GM03348 (cell line): ENCODE measurements at regions not wholly inside any gene's neighbourhood (a gene's known extent, or its start where the extent isn't known, plus 50 kb on each side); places are given as distances from the start of the nearest gene placed in this dataset.

ENCODE experiments used
- DNase-seq: peaks from one replicate; pipeline ENCODE4 v3.0.0; 2012; ENCODE audit warnings: low spot score

DNA sequence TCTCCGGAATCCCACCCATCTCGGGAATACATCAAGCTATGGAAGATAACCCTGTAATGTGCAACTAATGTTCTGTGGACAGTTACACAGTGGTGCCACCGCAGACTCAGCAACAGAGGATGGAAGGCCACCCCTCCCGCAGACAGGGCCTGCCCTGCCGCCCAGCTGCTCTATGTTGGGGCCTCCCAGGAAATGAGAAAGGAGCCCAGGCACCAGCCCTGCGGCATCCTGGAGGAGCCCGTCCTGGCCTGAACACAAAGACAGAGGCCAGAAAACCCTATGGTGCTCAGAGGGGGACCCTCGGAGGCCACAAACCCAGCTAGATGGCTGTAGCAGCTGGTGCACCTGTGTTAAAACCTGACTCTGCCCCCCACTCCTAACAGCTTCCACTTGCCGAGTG, 216.1 kb upstream of the RPL38 start:
- DNase-seq: no peak

DNA sequence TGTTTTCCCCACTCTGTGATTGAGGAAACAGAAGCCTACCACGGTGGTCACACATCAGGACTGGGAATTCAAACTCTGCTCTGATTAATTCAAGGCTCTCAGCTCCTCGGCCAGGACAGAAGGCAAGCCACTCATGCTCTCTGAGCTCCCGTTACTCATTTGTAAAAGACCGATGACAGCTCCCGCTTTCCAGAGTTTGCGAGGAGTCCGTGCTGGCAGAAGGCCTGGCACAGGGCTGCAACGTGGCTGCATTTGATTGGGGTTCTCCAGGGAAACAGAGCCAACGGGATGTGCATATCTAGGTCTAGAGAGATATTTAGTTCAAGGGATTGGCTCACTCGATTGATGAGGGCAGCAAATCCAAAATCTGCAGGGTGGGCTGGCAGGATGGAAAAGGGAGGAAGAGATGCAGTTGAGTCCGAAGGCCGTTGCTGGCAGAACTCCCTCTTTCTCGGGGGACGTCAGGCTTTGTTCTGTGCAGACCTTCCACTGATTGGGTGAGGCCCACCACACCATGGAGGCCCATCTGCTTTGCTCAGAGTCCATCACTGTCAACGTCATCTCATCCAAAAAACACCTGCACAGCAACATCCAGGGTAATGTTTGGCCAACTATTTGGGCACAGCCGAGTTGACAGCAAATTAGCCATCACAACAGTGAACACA, 215.5 kb upstream of the RPL38 start:
- DNase-seq: no peak

- DNase-seq: no peak
These were observed 213.8 kb upstream of the RPL38 start for GRCh38 chr17:73989671-73990070.

GRCh38 chr17:73990290-73990689, 213.2 kb upstream of the RPL38 start:
- no peak for DNase-seq

GRCh38 chr17:73991260-73991659, 212.2 kb upstream of the RPL38 start:
- DNase-seq: no peak

GRCh38 chr17:73994946-73995345, 208.5 kb upstream of the RPL38 start:
- no peak for DNase-seq

DNA sequence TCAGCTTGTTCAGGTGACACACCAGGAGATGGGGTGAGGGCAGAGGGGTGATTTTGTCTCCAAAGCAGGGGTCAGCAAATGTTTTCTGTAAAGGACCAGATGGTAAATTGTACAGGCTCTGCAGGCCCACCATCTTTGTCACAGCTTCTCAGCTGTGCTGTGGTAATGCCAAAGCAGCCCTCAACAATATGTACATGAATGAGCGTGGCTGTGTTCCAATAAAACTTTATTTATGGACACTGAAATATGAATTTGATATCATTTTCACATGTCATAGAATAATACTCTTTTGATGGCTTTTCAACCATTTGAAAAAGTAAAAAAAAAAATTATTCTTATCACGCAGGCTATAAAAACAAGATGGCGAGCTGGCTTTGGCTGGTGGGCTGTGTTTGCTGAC, 206.4 kb upstream of the RPL38 start:
- no peak for DNase-seq

DNA sequence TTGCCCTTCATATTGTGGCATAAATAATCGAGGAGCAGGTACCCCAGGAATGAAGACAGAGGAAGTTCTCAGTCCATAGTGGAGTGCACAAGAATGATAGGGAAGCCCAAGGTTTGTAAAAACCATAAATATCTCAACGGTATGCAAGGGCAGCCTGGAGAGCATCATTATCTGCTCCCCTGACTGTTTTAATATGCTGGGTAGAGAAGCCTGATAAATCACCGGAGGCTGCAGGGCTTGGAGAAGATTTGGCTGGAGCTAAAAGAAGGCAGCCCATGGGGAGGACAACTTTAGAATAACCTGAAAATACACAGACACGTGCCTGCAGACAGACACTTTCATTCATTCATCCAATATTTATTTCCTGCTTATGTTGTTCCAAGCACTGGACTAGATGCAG, 205.2 kb upstream of the RPL38 start:
- no peak for DNase-seq

DNA sequence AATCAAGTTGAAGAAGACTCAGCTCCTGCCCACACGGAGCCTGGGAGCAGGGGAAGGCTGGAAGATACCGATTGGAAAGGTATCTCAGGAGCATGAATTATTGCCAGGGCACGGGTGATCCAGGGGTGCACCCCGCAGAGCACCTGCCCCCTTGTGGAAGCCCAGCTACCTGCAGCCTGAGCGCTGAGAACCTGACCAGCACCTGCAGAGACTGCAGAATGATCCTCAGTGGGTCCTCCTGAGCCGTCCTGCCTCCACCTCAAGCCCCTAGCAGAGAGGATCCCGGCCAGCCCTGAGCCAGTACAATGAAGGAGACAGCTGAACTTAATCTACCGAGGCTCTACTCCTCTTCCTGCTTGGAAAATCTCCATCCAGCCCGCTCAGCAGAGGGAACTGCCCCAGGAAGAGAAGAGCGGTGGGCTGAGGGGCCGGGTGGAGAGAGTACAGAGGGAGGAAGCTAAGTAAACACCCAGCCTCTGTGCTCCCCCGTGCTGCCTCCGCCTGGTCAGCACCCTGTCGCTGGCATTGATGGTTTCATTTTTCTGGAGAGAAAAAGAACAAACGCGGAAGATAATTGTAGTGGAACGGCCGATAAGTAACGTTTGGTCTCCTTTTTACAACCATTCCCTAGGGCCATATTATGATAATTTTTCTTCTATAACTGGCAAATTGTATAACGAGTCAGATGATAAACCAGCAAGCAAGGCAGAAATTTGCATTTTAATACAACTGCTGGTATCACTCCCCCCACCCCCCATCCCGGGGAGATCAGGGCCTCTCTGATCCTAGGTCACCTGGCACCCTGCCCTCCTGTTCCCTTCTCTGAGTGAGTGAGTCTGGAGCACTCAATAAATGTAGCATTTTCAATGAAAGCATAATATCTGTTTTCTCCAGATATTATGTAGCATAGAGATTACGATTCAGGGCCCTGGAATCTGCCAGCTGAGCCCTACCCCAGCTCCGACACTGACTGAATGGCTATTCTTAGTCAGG, 204.5 kb upstream of the RPL38 start:
- DNase-seq: peak; percentile 58

DNA sequence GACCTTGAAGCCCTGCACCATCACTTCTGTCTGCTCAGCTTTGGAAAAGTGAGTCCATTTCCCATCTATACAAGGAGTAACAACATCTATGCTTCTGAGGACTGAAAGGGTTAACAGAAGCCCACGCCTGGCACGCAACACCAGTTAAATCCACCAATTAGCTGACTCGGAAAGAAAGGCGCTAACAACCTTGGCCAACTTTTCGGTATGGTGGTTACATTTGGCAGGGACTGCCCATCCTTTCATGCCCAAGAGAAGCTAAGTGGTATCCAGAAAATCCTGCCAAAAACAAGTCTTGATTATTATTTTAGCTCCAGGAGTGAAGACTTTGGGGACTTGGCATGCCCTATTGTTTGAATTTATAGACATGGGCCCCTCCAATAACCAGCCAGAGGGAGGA, 202.3 kb upstream of the RPL38 start:
- no peak for DNase-seq

GRCh38 chr17:74002241-74002640, 201.2 kb upstream of the RPL38 start:
- DNase-seq: no peak

DNA sequence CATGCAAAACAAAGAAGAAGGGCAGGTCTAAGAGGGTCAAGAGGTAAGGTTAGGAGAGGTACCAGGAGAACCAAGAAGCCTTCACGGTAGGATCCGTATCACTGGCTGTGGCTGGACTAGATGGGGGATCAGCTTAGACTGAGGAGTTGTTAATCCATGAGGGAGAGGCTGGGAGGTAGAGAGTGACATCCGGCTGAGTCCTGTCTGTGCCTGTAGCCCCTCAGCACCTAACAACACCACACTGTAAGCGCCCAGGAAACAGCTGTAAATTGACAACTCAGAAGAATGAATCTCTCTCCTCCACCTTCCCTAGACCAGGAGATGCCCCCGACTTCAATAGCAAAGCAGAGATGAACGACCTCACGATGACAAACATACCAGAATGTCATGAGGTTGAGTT, 199.4 kb upstream of the RPL38 start:
- DNase-seq: no peak

DNA sequence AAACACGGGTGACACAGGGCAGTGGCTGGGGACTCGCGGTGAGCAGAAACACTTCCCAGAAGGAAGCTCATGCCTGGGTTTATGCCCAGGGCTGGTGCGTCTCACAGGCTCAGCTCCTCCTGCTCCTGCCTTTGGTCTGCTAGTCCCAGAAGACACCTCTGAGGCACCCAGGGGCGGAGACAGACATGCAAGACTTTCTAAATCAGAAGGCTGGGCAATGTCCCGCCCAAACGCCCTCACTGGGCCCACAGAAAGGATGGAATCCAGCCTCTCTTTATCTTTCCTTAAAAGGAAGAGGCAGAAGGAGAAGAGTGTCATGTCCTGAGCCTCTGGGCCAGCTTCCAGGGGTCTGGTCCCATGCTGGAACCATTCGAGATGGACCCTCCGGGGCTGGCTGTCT, 197.7 kb upstream of the RPL38 start:
- no peak for DNase-seq

DNA sequence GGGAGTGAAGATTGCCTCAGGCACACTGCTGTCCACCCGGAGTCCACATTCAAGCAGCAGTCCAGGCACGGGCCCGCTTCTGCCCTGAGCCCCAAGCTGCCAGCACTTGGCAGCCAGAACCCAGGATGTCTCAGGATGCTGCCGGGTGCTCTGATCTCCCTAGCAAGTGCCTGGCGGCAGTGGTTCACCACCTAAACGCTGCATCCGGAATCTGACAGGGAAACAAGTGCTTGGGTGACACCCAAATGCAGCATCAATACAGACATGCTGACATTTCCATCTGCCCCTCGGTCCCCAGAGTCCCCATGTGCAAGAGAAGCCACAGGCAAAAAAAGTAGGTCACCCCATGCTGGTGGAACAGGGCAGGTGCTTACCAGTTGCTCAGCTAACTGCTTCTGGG, 197.1 kb upstream of the RPL38 start:
- DNase-seq: no peak

DNA sequence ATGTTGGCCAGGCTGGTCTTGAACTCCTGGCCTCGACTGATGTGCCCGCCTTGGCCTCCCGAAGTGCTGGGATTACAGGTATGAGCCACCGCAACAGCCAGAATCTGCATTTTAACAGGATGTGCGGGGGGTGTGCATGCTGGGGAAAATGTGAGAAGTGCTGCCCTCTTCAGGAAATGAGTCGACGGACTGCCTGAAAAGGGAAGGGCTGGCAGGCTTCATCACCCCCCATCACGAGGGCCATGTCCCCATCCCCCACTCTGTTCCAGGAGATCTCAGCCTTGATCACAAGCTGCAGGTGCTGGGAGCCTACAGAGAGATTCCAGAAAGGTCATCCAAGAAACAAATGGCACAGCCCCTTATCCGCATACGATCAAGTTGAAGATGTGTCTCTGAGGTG, 195.3 kb upstream of the RPL38 start:
- no peak for DNase-seq

- no peak for DNase-seq
These were observed 194.3 kb upstream of the RPL38 start for GRCh38 chr17:74009056-74009625.

- no peak for DNase-seq
These were observed 192.6 kb upstream of the RPL38 start for GRCh38 chr17:74010903-74011302.

GRCh38 chr17:74011966-74012365, 191.5 kb upstream of the RPL38 start:
- DNase-seq: no peak

DNA sequence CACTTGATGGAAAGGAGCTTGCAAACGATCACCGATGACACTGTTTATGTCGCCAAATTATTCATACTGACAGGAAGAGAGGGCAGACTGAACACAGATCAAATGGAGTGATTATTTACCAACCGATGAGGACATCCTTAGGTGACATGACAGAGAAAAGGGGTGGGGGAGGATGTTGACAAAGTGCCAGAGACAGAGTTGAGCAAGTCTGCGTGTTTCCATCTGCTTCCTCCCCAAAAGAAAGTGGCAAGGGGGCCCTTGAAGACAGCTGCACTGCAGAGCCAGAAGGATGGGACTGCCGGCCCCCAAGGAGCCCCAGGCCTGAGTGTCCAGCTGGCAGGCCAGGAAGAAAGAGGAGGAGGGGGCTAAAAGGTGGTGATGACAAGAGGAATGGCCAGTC, 191.0 kb upstream of the RPL38 start:
- no peak for DNase-seq

DNA sequence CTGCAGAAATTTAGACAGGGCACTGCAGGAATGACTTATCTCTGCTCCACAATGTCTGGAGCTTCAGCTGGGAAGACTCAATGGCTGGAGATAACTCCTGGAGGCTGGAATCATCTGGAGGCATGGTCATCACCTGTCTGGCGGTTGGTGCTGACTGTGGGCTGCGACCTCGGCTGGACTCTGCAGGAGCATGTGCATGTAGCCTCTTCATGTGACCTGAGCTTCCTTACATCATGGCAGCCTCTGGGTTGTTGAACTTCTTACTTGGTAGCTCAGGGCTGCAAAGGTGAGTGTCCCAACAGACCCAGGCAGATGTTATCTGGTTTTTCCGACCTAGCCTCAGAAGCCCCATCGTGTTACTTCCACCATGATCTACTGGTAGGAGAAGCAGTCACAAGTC, 188.2 kb upstream of the RPL38 start:
- DNase-seq: no peak

- DNase-seq: no peak
These were observed 187.5 kb upstream of the RPL38 start for GRCh38 chr17:74015990-74016389.

DNA sequence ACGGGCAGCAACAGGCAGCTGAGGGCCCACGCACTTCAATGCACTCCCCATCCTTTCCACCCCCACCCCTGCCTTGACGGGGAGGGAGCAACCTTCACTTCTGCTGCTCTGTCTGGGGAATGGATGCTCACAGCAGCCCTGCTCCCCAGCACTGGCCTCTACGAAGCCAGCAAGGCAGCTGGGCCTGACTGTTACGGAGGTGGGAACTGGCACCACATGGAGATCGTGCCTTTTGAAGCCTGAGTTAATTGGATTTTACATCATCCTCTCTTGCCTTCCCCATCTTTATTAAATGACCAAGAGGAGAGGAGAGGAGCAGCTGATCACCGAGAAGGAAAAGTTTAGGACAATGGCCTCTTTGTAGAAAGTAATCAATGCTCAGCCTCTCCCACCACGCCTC, 187.0 kb upstream of the RPL38 start:
- no peak for DNase-seq

GRCh38 chr17:74017466-74017865, 186.0 kb upstream of the RPL38 start:
- no peak for DNase-seq
